CD4-positive, alpha-beta T cell (primary cell): ENCODE measurements at regions not wholly inside any gene's neighbourhood (a gene's known extent, or its start where the extent isn't known, plus 50 kb on each side); places are given as distances from the start of the nearest gene placed in this dataset.

ENCODE experiments used
- ATAC-seq: fragments of 200-7000 bp; cut with Tn5 transposase; one replicate; pipeline ENCODE4 v1.10.0; 2022; ENCODE audit warnings: mild to moderate bottlenecking; ENCODE audit not compliant: poor library complexity
- CTCF ChIA-PET: fragments of 350-600 bp; sonication (Branson Sonifier 250); formaldehyde crosslinking; loops from one replicate; lab custom pipeline; 2021; ENCODE audit warnings: antibody characterized with exemption, inconsistent platforms; lab: Charles Lee
- POLR2A ChIA-PET: fragments of 350-600 bp; sonication (Branson Sonifier 250); formaldehyde crosslinking; loops from one replicate; lab custom pipeline; 2021; ENCODE audit warnings: antibody characterized with exemption, inconsistent platforms; lab: Charles Lee
- DNase-seq, 14 experiments: peaks; one replicate each; pipeline ENCODE4 v3.0.0-alpha.2; 2013 to 2020; ENCODE audit warnings: mixed read lengths in 2 of 14
- H3K27ac ChIP-seq, 2 donors: one replicate each; pipeline versions ENCODE4 v1.5.1 to v1.7.0; 2013; ENCODE audit warnings: low read length in 2 of 2, low read depth in 1 of 2, mild to moderate bottlenecking in 1 of 2
- H3K27me3 ChIP-seq, 2 experiments: 1 replicate in 1 of 2; 2 replicates in 1 of 2; pipeline versions ENCODE4 v1.6.1 to v1.7.0; 2013; ENCODE audit warnings: low read length in 2 of 2, control low read depth in 1 of 2, mild to moderate bottlenecking in 1 of 2, moderate library complexity in 1 of 2; ENCODE audit not compliant: insufficient read depth in 2 of 2, control insufficient read depth in 1 of 2
- H3K36me3 ChIP-seq: one replicate; pipeline ENCODE4 v1.6.1; 2013; ENCODE audit warnings: low read length, control low read depth; ENCODE audit not compliant: insufficient read depth
- H3K4me1 ChIP-seq: one replicate; pipeline ENCODE4 v1.6.1; 2013; ENCODE audit warnings: low read length, control low read depth; ENCODE audit not compliant: insufficient read depth
- H3K4me3 ChIP-seq: one replicate; pipeline ENCODE4 v1.5.1; 2013; ENCODE audit warnings: mild to moderate bottlenecking, low read length, moderate library complexity
- H3K9me3 ChIP-seq, 2 experiments: 1 replicate in 1 of 2; 2 replicates in 1 of 2; pipeline versions ENCODE4 v1.6.1 to v1.7.0; 2013; ENCODE audit warnings: low read length in 2 of 2, mild to moderate bottlenecking in 2 of 2, control low read depth in 1 of 2, moderate library complexity in 1 of 2; ENCODE audit not compliant: control insufficient read depth in 1 of 2, insufficient read depth in 1 of 2
- H3K27ac Mint-ChIP-seq: one replicate; pipeline ENCODE4 v1.8.0; 2020; ENCODE audit warnings: mixed read lengths
- H3K27me3 Mint-ChIP-seq: one replicate; pipeline ENCODE4 v1.8.0; 2021; ENCODE audit warnings: mixed read lengths
- H3K36me3 Mint-ChIP-seq: one replicate; pipeline ENCODE4 v1.8.0; 2021; ENCODE audit warnings: low read depth, mixed read lengths
- H3K4me1 Mint-ChIP-seq: one replicate; pipeline ENCODE4 v1.8.0; 2021; ENCODE audit warnings: low read depth, mixed read lengths
- H3K4me3 Mint-ChIP-seq: one replicate; pipeline ENCODE4 v1.8.0; 2020; ENCODE audit warnings: mild to moderate bottlenecking, mixed read lengths
- H3K9me3 Mint-ChIP-seq: one replicate; pipeline ENCODE4 v1.8.0; 2020; ENCODE audit warnings: mixed read lengths
- intact Hi-C, 2 experiments: fragments of 100-400 bp; cut with DNase I in 1 of 2; cut with micrococcal nuclease in 1 of 2; formaldehyde crosslinking; loops; one replicate each; pipeline versions ENCODE4 v1.15.1 to v1.9.0; 2023 to 2025; cut with DNase I, micrococcal nuclease
- TF ChIP-seq, protein P1 (sequence below): fragments of 200-600 bp; IDR thresholded peaks from one replicate; pipeline ENCODE4 v1.8.0; 2022; ENCODE audit warnings: antibody characterized with exemption, mild to moderate bottlenecking

DNA sequence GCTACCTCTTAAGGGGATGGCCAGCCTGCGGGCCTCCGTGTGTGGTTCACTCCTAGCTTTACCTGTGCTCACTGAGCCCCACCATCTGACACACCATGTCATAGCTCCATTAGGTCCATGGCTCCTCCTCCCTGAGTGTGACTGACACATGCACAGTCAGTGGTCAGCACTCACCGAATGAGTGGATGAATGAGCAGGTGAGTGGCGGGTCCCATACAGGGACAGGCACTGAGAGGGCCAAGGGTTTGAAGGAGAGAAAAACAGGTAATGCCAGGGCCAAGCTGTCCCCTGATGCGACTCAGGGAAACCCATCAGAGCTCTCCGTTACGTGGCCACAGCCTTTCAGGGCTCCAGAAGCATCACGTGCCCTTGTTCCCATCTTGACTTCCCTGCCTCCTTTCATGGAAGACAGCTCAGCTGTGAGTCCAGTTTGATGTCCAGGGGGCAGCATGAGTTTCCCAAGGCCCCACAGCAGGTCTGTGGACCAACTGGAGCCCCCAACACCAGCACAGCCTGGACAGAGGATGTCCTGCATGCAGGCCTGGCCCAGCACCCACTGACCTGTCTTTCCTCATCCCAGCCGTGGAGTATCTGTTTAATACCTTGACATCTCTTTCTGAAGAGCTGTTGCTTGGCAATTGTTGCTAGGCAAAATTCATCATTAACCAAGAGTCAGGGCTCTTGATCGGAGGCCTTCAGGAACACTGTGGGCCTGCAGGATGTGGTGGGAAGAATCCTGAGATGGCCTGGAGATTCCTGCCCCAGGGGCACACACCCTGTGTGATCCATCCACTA lies 84.4 kb downstream of the PLXNA1 start:
- intact Hi-C loops, result no loop called here
- Histone ChIP-seq H3K27ac (no peak overlapping the region), H3K4me1 (no peaks in the 10 kb centered on the region), H3K9me3 (no peaks in the 10 kb centered on the region), H3K36me3 (no peaks in the 10 kb centered on the region), H3K4me3 (no peak overlapping the region), H3K27me3 (peaks cover 0 to 5% of the 10 kb centered on the region in 2 experiments)
- CTCF ChIA-PET, result no interaction called here
- POLR2A ChIA-PET, result no interaction called here
- Mint-ChIP-seq H3K27ac (no peak overlapping the region), H3K36me3 (no peaks in the 10 kb centered on the region), H3K4me1 (no peaks in the 10 kb centered on the region), H3K4me3 (no peak overlapping the region), H3K27me3 (peaks cover 30% of the 10 kb centered on the region), H3K9me3 (no peaks in the 10 kb centered on the region)
- no peak for DNase-seq
- no peak for ATAC-seq
- TF ChIP-seq, protein P1, sequence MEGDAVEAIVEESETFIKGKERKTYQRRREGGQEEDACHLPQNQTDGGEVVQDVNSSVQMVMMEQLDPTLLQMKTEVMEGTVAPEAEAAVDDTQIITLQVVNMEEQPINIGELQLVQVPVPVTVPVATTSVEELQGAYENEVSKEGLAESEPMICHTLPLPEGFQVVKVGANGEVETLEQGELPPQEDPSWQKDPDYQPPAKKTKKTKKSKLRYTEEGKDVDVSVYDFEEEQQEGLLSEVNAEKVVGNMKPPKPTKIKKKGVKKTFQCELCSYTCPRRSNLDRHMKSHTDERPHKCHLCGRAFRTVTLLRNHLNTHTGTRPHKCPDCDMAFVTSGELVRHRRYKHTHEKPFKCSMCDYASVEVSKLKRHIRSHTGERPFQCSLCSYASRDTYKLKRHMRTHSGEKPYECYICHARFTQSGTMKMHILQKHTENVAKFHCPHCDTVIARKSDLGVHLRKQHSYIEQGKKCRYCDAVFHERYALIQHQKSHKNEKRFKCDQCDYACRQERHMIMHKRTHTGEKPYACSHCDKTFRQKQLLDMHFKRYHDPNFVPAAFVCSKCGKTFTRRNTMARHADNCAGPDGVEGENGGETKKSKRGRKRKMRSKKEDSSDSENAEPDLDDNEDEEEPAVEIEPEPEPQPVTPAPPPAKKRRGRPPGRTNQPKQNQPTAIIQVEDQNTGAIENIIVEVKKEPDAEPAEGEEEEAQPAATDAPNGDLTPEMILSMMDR, result no peak

DNA sequence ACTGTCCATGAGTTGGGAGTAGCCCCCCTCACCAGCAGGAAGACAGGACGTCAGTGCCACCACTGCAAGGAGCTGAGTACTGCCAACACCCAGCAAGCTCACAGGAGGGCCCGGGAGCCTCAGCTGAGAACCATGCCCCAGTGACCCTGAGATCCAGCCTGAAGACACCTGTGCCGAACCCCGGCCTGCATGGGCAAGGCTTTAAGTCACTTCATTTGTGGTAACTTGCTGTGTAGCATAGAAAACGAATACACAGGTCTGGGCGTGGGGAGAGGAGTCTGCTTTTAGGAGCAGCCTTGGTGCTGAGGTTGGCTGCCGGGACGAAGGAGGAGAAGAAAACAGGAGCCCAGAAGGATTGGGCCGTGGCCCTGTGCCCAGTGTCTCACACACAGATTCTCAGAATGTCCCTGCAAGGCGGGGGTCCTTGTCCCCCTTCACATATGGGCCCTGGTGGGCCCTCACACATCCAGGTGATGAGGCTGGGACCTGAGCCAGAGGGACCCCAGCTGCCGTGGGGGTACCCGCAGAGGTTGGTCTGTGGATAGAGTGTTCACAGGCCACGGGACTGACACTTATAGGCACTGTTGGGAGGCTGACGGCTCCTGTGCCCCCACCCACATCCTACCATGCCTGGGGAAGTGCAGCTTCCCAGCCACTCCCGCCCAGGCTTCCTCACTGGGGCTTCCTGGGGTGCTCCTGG lies 85.3 kb downstream of the PLXNA1 start:
- Histone ChIP-seq H3K27ac (no peak overlapping the region), H3K4me3 (no peak overlapping the region), H3K36me3 (no peaks in the 10 kb centered on the region), H3K27me3 (peaks cover 0 to 5% of the 10 kb centered on the region in 2 experiments), H3K4me1 (no peaks in the 10 kb centered on the region), H3K9me3 (no peaks in the 10 kb centered on the region)
- intact Hi-C loops, result no loop called here
- ATAC-seq (no peak), DNase-seq (no peak)
- Mint-ChIP-seq H3K36me3 (no peaks in the 10 kb centered on the region), H3K27ac (no peak overlapping the region), H3K27me3 (peaks cover 30% of the 10 kb centered on the region), H3K9me3 (no peaks in the 10 kb centered on the region), H3K4me1 (no peaks in the 10 kb centered on the region), H3K4me3 (no peak overlapping the region)
- POLR2A ChIA-PET, result no interaction called here
- TF ChIP-seq, protein P1, result no peak
- CTCF ChIA-PET, result no interaction called here

- POLR2A ChIA-PET, result no interaction called here
- peaks cover 28% of the 10 kb centered on the region for H3K27me3 Mint-ChIP-seq
Measured at GRCh38 chr3:127068871-127069270, 86.0 kb downstream of the PLXNA1 start.

More at GRCh38 chr3:127068871-127069270, 86.0 kb downstream of the PLXNA1 start:
- no peaks in the 10 kb centered on the region for H3K9me3 Mint-ChIP-seq
- no peaks in the 10 kb centered on the region for H3K4me1 Mint-ChIP-seq
- no peaks in the 10 kb centered on the region for H3K36me3 Mint-ChIP-seq
- DNase-seq, result no peak
- Histone ChIP-seq H3K27ac (no peak overlapping the region), H3K4me3 (no peak overlapping the region), H3K27me3 (peaks cover 0 to 5% of the 10 kb centered on the region in 2 experiments), H3K9me3 (no peaks in the 10 kb centered on the region), H3K4me1 (no peaks in the 10 kb centered on the region), H3K36me3 (no peaks in the 10 kb centered on the region)
- TF ChIP-seq, protein P1, result no peak
- ATAC-seq, result no peak
- CTCF ChIA-PET, result no interaction called here
- intact Hi-C loops, result no loop called here
- no peak overlapping the region for H3K27ac Mint-ChIP-seq
- no peak overlapping the region for H3K4me3 Mint-ChIP-seq
